Keratinocyte (primary cell): ENCODE measurements at regions not wholly inside any gene's neighbourhood (a gene's known extent, or its start where the extent isn't known, plus 50 kb on each side); places are given as distances from the start of the nearest gene placed in this dataset.

Experiments used
- DNase-seq: peaks from one replicate; pipeline ENCODE4 v3.0.0-alpha.2; 2011; ENCODE audit warnings: low read depth, missing footprints, low spot score
- FAIRE-seq: peaks from 2 replicates; lab custom pipeline; 2011; peaks lifted over from hg19 to GRCh38; lab: Jason Lieb, UNC
- H2AFZ ChIP-seq: 2 replicates; pipeline ENCODE4 v1.6.0; 2012; ENCODE audit warnings: low read length, control low read depth, inconsistent platforms; ENCODE audit not compliant: control insufficient read depth
- H3K27ac ChIP-seq: 2 replicates; pipeline ENCODE4 v1.5.1; 2011; ENCODE audit warnings: low read length; ENCODE audit not compliant: control insufficient read depth, insufficient read depth
- H3K27me3 ChIP-seq: 3 replicates; pipeline ENCODE4 v1.6.0; 2011; ENCODE audit warnings: low read length; ENCODE audit not compliant: control insufficient read depth, insufficient read depth; ENCODE audit errors: extremely low read depth
- H3K36me3 ChIP-seq, 2 experiments: 2 replicates in 1 of 2; 3 replicates in 1 of 2; pipeline ENCODE4 v1.5.1; 2011; ENCODE audit warnings: low read length in 2 of 2, mild to moderate bottlenecking in 1 of 2; ENCODE audit not compliant: control insufficient read depth in 2 of 2, insufficient read depth in 2 of 2; ENCODE audit errors: extremely low read depth in 1 of 2
- H3K4me1 ChIP-seq: 3 replicates; pipeline ENCODE4 v1.5.1; 2011; ENCODE audit warnings: low read length; ENCODE audit not compliant: control insufficient read depth, insufficient read depth; ENCODE audit errors: extremely low read depth
- H3K4me2 ChIP-seq: 3 replicates; pipeline ENCODE4 v1.6.0; 2011; ENCODE audit warnings: low read depth, low read length; ENCODE audit not compliant: control insufficient read depth, insufficient read depth; ENCODE audit errors: extremely low read depth
- H3K4me3 ChIP-seq, 3 experiments: fragments of 200-600 bp in 1 of 3; sonication (generic) in 1 of 3; 2 replicates in 2 of 3; 3 replicates in 1 of 3; pipeline ENCODE4 v1.5.1; 2011 to 2016; ENCODE audit warnings: low read length in 3 of 3, mild to moderate bottlenecking in 3 of 3, control low read depth in 2 of 3, inconsistent platforms in 1 of 3, low read depth in 1 of 3, mixed read lengths in 1 of 3, mixed run types in 1 of 3, moderate library complexity in 1 of 3; ENCODE audit not compliant: control insufficient read depth in 2 of 3, insufficient read depth in 2 of 3; ENCODE audit errors: extremely low read depth in 1 of 3
- H3K79me2 ChIP-seq: 2 replicates; pipeline ENCODE4 v1.6.0; 2012; ENCODE audit warnings: low read length; ENCODE audit not compliant: control insufficient read depth, insufficient read depth
- H3K9ac ChIP-seq: 3 replicates; pipeline ENCODE4 v1.6.0; 2011; ENCODE audit warnings: low read length; ENCODE audit not compliant: control insufficient read depth, insufficient read depth; ENCODE audit errors: extremely low read depth
- H3K9me1 ChIP-seq: 3 replicates; pipeline ENCODE4 v1.6.0; 2011; ENCODE audit warnings: low read length; ENCODE audit not compliant: control insufficient read depth, insufficient read depth; ENCODE audit errors: extremely low read depth
- H3K9me3 ChIP-seq: 2 replicates; pipeline ENCODE4 v1.5.1; 2012; ENCODE audit warnings: low read depth, low read length; ENCODE audit not compliant: control insufficient read depth
- H4K20me1 ChIP-seq: 3 replicates; pipeline ENCODE4 v1.6.0; 2011; ENCODE audit warnings: low read length; ENCODE audit not compliant: control insufficient read depth, insufficient read depth; ENCODE audit errors: extremely low read depth
- EZH2 ChIP-seq: IDR thresholded peaks from one replicate; pipeline ENCODE4 v1.6.1; 2012; ENCODE audit warnings: inconsistent platforms, mild to moderate bottlenecking, low read length, moderate library complexity
- dilution Hi-C: fragments of 300-500 bp; cut with MboI; formaldehyde crosslinking; loops from one replicate; pipeline ENCODE4 v1.7.0; 2020; ENCODE audit warnings: low sequenced_read_pairs; ENCODE audit not compliant: extremely low pct_ligation_motif_present
- TF ChIP-seq, protein P1 (sequence below), 3 experiments: IDR thresholded peaks in 1 of 3; conservative IDR thresholded peaks in 1 of 3; optimal IDR thresholded peaks in 1 of 3; 2 replicates in 2 of 3; 3 replicates in 1 of 3; pipeline versions ENCODE3 to v1.5.1; 2011; ENCODE audit warnings: low read length in 3 of 3, mild to moderate bottlenecking in 3 of 3, moderate library complexity in 2 of 3, control low read depth in 1 of 3, inconsistent platforms in 1 of 3; ENCODE audit not compliant: insufficient read depth in 2 of 3; ENCODE audit errors: extremely low read depth in 1 of 3

DNA sequence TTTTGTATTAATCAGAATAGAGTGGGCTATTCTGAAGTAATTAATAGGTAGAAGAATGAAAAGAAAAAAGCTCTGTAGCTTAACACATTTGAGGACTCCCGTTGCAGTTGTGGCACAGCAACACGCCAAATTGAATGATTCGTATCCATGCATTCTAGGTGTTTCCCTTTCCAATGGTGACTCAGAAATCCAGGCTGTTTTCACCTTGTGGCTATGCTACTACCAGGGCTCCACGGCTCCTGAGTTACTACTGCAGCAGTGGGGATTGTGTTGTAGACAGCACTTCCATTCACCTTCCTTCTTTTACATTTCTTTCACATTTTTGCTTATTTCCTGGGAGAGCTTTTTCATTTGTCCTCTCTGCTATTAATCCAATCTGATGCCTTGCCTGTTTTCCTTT is 1616.4 kb downstream of the CDH8 start:
- Histone ChIP-seq H3K4me2 (no peak overlapping the region), H2AFZ (no peak overlapping the region), H3K79me2 (no peaks in the 10 kb centered on the region), H3K27me3 (no peaks in the 10 kb centered on the region), H3K27ac (no peak overlapping the region), H3K36me3 (no peaks in the 10 kb centered on the region), H3K9me3 (no peaks in the 10 kb centered on the region), H3K9me1 (no peaks in the 10 kb centered on the region), H3K4me1 (no peaks in the 10 kb centered on the region), H4K20me1 (no peaks in the 10 kb centered on the region), H3K4me3 (no peak overlapping the region), H3K9ac (no peak overlapping the region)
- dilution Hi-C loops: no loop called here
- DNase-seq (no peak), FAIRE-seq (no peak)
- TF ChIP-seq, protein P1, sequence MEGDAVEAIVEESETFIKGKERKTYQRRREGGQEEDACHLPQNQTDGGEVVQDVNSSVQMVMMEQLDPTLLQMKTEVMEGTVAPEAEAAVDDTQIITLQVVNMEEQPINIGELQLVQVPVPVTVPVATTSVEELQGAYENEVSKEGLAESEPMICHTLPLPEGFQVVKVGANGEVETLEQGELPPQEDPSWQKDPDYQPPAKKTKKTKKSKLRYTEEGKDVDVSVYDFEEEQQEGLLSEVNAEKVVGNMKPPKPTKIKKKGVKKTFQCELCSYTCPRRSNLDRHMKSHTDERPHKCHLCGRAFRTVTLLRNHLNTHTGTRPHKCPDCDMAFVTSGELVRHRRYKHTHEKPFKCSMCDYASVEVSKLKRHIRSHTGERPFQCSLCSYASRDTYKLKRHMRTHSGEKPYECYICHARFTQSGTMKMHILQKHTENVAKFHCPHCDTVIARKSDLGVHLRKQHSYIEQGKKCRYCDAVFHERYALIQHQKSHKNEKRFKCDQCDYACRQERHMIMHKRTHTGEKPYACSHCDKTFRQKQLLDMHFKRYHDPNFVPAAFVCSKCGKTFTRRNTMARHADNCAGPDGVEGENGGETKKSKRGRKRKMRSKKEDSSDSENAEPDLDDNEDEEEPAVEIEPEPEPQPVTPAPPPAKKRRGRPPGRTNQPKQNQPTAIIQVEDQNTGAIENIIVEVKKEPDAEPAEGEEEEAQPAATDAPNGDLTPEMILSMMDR (optimal IDR thresholded peaks at IDR 0.05 in 1 of 3, IDR thresholded peaks at IDR 0.05 in 1 of 3, conservative IDR thresholded peaks at IDR 0.05 in 1 of 3; ENCODE audit: extremely low read depth in 1 of 3, insufficient read depth in 2 of 3, low read length in 3 of 3): no peak
- no peak for TF ChIP-seq EZH2

DNA sequence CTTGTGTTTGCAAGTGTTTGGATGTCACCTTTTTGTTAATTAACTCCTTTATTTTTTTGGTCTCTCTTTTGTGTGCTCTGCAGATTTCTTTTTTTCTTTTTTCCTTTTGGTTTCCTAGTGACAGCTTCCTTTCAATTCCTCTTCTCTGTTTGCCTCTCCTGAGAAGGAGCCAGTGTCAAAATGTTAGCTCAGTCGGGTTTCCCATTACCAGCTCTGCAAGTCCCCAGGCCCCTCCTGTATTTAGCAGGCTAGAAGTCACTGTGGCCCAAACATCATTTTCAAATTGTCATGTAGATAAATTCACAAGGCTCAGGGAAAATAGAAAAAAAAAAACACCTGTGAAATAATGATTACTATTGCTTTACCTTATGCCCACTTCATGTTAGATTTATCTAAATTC is 1621.6 kb downstream of the CDH8 start:
- Histone ChIP-seq H3K4me3 (no peak overlapping the region), H3K9ac (no peak overlapping the region), H3K4me1 (no peaks in the 10 kb centered on the region), H3K27ac (no peak overlapping the region), H3K27me3 (no peaks in the 10 kb centered on the region), H3K36me3 (no peaks in the 10 kb centered on the region), H3K9me3 (no peaks in the 10 kb centered on the region), H3K9me1 (no peaks in the 10 kb centered on the region), H3K4me2 (no peak overlapping the region), H4K20me1 (no peaks in the 10 kb centered on the region), H3K79me2 (no peaks in the 10 kb centered on the region), H2AFZ (no peak overlapping the region)
- DNase-seq (no peak), FAIRE-seq (no peak)
- TF ChIP-seq, protein P1 (optimal IDR thresholded peaks at IDR 0.05 in 1 of 3, IDR thresholded peaks at IDR 0.05 in 1 of 3, conservative IDR thresholded peaks at IDR 0.05 in 1 of 3; ENCODE audit: extremely low read depth in 1 of 3, insufficient read depth in 2 of 3, low read length in 3 of 3): no peak
- TF ChIP-seq EZH2: no peak
- dilution Hi-C loops: no loop called here
